CD4-positive, alpha-beta T cell treated with Interleukin-4 for 4 hours (primary cell): ENCODE measurements at regions not wholly inside any gene's neighbourhood (a gene's known extent, or its start where the extent isn't known, plus 50 kb on each side); places are given as distances from the start of the nearest gene placed in this dataset.

Experiments used
- DNase-seq: peaks from one replicate; pipeline ENCODE4 v3.0.0-alpha.2; 2020

DNA sequence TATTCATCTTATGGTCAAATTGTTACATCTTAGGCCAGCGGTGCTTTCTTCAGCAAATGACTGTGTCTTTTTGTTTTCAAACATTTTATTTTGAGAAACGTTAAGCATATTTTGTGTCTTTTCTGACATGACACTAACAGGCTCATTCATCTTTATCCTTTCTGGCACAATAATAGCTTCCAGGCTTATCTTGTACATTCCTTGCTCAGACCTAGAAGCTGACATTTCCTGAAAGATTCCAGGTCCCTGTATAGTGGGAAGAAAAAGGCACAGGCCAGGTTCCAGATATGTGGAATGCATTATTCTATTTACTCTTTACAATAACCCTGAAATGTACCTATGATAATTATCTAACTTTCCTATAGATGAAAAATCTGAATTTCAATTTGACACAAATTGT lies 379.1 kb upstream of the B3GAT1 start:
- DNase-seq: no peak

DNA sequence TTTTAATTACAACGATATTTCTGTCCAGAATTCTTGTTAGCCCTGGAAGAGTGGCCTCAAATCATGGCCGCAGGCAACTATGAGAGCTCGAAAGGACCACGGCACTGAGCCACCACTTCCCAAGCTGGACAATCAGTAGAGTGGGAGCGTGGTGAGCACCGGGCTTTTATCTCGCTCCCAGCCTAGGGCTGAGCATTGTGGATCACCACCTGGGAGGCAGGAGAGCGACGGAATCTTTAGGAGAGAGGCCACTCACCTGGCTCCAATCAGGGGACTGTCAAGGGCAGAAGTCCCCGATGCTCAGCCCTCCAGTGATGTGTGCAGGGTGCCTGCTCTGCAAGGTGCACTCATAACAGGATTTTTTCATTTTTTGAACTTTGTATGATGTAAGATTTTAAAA lies 377.1 kb upstream of the B3GAT1 start:
- DNase-seq: no peak

DNA sequence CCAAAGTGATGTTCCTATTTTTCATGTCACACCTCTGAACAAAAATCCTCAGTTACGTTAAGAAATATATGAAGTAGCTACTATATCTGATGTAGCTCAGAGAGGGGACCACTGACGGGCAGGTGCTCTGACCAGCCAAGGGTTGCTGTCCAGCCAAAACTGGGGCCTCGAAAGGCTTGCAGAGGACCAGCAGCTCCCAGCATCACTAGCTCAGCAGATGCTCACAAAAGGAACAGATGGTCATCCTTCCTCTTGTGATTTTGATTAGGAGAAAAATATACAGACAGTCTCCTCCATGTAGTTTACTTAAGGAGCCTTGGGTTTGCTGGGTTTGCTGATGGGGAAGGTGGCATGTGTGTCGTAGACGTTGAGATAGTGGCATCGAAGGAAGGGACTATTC lies 374.6 kb upstream of the B3GAT1 start:
- no peak for DNase-seq

DNA sequence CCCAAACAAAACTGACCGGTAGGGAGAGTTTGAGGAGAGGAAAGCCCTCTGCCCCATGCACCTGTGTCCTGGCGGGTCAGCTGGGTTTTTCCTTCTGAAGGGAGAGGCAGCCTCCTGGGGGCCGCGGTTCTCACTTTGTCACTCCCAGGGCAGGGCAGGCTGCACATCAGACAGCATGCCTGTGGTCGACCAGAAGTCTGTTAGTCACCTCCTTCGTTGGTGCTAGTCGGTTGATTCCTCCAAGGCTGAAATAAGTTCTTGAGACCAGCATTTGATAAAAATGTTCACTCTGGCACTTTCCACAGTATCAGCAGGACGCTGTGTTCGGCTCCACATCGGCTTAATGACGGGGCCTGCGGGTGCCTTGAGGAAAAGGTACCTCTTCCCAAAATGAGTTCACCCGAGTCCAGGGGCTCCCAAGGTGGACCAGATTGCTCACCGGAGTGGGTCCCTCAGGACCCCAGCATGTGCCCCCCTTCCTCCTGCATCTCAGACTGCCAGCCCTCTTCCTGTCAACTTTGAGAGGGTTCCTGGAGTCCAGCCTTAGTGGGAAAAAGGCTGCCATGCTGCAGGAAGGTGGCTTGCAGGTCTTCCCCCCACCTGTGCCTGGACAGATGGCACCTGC lies 373.7 kb upstream of the B3GAT1 start:
- DNase-seq: no peak

DNA sequence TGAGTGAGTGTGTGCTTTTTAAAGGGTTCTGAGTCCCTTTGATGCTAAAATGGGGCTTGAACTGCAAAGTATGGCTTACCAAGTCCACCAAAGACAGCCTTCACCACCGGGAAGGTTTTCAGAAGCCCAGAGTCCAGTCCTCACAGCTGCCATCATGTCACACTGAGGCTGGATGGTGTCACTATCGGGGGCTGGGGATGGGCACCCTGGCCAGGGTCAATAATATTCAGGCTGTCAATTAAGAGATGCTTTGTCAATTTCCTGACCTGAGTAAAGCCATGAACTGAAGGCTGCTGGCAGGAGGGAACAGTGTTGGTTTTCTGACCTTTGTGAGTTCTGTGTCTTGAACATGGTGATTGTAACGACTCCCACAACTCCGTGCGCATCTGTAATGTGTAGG lies 373.0 kb upstream of the B3GAT1 start:
- DNase-seq: no peak

DNA sequence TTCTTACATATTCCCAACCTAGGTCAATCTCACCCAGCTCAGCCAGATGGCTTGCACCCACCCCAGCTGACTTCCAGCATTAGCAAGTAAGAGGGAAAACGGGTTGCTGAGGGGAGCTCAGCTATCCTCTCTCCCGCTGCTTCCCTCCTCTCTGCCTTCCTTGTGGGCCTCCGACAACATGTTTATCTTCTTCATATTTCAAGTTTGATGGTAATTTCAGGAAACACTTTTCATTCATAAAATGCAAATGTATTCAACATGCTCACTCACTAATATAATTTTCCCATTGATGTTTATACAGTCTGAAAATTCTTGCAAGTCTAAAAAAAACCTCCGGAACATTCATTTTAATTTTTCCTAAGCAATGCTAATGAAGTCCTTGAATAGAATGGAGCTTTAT lies 372.5 kb upstream of the B3GAT1 start:
- DNase-seq: no peak

DNA sequence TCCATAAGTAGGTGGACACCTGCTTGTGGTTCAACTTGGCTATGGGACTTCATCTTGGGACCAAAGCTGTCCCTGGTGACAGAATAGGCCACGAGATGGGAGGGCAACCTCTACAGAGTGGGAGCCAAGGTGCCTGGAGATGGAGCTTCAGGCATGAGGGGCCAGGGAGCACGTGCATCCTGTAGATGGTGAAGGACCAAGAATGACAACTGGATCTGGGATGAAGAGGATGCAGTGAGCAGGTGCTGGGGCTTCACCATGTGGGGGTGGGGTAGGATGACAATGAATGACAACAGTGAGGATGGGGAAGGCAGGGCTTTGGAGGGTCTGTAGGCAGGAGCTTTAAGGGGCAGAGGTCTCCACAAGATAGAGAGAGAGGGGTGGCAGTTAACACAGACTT lies 372.0 kb upstream of the B3GAT1 start:
- DNase-seq: no peak

DNA sequence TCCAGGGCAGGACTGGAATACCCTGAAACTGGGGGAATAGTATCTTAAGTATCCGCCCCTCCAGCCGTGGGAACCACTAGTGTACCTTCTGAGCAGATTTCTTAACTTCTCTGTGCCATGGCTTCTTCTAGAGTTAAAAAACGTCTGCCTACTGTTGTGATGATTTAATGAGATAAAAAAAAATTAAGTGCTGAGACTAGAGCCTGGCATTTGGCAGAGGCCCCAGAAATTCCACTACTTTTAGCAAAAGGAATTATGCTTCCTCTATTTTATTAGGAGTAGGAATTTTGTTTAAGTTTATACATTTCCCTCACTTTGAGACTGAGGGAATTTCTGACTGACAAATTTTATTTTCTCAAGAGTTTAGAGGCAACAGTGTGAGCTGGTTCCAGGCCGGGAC lies 371.2 kb upstream of the B3GAT1 start:
- no peak for DNase-seq

DNA sequence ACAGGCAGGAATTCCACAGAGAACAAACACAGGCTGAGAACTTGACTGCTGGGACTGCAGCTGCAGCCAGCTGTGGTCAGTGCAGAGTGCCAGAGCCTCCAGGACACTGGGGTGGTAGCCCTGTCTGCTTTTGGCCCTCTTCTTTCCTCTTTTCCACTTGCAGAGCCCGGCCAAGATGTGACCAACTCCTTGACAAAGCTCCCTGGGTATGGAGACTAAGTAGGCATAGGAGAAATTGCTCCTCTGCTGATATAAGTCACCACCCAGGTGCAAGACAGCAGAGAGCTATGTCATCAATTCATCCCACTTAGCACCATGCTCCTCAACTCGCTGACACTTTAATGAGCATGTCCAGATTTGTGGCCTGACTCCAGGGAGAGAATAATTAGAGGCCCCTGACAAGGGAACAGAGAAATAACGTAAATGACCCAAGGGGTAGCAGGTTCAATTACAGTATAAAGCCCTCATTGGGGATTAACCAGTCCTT lies 369.4 kb upstream of the B3GAT1 start:
- DNase-seq: no peak

DNA sequence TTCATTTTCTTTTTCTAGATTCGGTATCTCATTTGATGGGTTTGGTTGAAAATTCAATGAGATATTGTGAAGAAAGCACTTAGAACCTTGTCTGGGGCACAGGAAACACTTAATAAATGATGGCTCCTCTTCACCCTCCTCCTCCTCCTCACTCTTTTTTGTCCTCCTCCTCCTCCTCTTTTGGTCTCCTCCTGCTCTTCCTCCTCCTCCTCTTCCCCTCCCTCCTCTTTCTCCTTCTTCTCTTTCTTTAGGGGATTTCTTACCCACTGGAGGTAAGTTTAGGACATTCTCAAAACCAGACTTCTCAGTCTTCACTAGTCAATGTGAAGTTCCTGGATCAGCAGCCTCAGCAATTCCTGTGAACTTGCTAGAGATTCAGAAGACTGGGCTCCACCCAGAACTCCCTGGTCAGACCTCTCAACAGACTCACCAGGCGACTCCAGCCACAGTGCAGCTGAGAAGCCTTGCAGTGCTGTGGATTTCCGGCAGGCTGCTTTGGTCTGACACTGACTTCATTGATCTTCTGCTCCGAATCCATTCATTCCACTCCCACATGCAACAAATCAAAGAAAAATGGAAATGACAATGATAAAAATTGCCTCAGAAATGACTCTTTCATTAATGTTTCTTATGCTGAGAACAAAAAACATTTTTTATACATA lies 368.6 kb upstream of the B3GAT1 start:
- no peak for DNase-seq

DNA sequence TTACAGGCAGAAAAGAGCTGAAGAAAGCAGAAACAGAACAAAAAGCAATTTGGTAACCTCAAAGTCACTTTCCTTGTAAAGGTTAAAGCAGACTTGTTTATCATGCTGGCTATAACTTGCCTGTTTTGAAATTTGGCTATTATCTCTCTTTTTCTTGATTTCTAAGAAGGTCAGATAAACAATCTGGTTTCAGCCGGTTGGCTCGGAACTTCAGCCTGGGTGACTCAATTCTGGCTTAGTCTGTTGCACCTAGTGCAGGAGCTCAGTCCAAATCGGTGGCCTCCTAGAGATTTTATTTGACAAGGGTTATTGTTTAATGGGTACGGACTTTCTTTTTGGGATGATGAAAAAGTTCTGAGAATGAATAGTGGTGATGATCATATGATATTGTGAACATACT lies 367.1 kb upstream of the B3GAT1 start:
- DNase-seq: no peak

DNA sequence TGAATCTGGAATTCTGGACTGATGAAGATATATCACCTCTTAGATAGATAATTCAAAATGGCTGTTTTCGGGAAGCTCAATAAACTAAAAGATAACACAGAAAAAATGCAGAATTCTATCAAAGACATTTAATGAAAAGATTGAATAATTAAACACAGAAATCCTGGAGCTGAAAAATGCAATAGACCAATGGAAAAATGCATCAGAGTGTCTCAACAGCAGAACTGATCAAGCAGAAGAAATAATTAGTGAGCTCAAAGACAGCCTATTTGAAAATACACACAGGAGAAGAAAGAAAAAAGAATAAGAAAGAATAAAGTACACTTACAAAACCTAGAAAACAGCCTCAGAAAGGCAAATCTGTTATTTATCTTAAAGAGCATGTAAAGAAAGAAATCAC lies 356.4 kb upstream of the B3GAT1 start:
- DNase-seq: no peak

DNA sequence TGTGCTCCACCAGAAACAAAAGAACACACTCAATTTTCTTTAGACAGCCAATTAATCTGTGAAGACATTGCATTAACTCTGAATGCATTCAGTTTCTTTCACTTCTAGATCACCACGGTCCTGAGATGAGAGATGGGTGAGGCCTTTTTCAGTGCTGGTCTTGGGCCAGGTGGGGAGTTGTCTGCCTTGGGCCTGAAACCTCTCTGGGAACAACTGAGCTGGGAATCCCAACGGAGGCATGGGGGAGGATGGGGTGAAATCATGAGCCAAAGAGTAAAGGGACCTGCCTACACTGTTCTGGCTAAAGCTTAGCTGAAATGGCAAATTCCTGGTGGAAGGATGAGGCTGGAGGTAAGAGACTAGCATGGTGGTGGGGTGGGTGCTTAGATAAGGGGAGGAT lies 353.5 kb upstream of the B3GAT1 start:
- no peak for DNase-seq

DNA sequence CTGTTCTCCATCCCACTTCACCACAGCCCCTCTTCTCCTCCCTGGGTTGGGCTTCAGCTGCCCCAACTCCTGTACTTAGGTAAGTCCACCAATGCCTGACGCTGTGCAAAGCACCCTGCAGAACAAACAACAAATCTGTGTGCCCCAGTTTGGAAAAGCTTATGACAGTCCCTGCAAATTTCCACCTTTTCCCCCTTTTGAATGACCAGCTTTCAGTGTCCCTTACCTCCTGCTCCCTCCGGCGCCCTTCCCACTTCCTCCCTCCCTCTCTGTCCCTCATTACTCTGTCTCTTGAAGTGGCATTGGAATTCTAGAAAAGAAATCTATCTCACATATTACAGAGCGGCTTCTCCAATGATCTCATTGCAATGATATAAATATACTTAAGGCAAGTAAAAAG lies 352.9 kb upstream of the B3GAT1 start:
- no peak for DNase-seq

DNA sequence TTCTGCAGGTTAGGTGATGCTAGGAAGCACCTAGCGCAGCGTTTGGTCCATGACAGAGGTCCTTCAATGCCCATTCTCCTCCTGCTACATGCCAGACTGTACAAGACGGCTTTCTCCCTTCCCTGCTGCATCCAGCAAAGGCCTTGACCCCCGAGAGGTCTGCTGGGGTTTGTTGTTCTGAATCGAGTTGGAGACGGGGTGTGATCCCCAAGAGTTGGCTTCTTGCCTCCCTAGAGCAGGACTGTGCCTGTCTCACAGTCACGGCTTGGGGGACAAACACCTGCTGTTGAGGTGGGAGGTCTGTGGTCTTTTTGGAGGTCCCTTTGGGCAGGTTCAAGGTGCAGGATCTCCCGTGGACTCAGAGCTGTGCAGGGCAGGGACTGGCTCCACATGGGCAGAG lies 352.3 kb upstream of the B3GAT1 start:
- DNase-seq: no peak

DNA sequence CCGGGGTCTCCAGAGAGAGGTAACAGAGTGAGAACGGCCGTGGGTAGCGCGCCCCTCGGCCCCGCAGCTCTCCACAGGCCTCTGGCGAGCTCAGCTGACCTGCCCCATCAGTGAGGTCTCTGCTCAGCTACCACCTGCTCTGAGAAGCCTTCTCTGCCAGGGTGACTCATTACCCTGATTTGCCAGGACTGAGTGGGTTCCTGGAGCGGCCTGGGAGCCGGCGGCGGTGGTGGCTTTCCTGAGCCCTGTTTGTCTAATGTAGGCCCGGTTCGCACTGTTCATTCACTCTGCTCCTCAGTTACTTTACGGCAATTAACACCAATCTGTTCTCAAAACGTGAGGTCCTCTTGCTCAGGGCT lies 351.0 kb upstream of the B3GAT1 start:
- no peak for DNase-seq

DNA sequence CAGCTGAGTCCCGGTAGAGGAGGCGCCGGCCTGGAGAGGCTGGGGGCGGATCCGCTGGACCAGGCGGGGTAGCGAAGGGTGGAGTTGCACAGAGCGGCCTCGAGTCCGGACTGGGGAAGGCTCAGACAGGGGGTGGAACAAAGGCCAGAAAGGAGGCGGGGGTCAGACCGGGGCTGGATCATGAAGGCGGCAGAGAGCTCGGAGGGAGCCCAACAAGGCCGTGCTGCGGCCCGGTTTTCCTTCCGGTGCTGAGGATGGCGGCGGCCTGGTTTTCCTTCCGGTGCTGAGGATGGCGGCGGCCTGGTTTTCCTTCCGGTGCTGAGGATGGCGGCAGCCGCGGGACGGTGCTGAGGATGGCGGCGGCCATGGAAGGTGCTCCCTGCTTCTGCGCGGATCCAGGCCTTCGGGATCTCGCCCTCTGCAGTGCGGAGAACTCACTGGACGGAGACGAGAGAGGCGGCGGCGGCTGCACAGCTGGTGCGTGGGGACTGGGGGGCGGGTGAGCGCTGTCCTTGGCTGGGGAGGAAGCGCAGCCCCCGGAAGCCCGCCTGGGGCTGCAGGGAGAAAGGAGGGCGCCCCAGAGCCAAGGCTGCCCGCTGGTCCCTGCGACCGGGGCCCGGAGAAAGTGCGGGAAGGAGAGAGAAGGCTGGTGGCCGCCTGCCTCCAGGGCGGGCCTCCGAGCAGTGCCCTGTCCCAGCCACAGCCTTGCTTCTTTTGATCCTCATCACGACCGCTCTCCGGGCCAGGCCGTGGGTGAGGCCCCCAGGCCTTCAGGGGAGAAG lies 350.4 kb upstream of the B3GAT1 start:
- no peak for DNase-seq

DNA sequence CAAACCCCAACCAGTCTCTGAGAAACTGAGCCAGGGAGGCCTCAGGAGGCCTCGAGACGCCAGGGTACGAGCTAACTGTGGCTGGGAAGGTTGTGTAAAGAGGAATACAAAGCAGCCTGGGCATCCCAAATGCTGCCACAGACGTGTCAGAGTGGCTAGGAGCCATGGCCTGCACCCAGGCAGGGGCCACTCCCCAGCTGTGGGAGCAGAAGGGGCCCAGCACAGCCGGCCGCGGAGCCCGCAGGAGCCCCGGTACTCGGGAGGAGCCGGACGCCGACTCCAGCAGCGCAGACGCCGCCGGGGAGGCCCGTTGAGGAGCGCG lies 349.8 kb upstream of the B3GAT1 start:
- DNase-seq: no peak

DNA sequence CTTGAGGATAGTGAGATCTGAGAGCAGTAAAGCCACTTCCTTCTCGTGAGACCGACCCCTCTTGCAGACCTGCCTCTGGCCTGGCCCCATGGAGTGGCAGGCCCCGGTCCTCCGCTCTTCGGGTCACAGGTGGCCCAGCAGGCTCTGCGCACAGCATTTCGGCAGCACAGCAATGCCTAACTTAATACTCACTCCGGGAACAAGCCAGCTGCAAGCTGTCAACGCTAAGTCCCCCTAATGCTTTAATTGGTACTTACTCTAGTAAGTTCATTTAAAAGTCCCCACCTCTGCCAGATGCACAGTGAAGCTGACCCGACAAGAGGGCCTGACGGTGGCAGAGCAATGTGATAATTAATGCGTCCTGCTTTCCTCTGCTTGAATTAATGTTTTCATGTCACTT lies 349.3 kb upstream of the B3GAT1 start:
- DNase-seq: no peak

DNA sequence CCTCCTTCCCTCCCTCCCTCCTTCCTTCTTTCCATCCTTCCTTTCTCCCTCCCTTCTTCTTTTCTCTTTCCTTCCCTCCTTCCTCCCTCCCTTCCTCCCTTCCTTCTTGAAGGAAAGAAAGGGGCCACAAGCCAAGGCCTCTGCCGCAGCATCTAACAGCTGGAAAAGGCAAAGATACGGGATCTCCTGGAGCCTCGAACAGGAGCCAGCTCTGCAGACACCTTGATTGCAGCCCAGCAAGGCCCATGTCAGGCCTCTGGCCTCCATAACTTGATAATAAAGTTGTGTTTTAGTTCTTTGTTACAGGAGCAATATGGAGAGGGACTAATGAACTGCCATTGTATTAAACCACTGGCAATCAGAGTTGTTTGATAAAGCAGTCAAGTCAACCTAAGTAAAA lies 348.9 kb upstream of the B3GAT1 start:
- DNase-seq: no peak

DNA sequence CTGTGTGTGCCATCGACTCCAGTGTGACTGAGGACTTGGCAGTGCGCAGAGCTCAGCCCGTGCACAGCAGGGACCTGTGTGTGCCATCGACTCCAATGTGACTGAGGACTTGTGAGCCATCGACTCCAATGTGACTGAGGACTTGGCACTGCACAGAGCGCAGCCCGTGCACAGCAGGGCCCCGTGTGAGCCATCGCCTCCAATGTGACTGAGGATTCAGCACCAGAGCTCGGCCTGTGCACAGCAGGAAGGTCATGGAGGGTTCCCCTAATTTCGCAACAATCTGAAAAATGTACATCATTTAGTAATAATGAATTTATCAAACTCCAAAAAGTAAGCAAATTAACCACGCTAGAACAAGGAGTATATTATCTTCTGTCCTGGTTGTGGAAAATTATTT lies 348.3 kb upstream of the B3GAT1 start:
- DNase-seq: no peak

DNA sequence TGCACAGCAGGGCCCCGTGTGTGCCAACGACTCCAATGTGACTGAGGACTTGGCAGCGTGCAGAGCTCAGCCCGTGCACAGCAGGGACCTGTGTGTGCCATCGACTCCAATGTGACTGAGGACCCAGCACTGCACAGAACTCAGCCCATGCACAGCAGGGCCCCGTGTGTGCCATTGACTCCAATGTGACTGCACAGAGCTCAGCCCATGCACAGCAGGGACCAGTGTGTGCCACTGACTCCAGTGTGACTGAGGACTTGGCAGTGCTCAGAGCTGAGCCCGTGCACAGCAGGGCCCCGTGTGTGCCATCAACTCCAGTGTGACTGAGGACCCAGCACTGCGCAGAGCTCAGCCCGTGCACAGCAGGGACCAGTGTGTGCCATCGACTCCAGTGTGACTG lies 347.8 kb upstream of the B3GAT1 start:
- no peak for DNase-seq

DNA sequence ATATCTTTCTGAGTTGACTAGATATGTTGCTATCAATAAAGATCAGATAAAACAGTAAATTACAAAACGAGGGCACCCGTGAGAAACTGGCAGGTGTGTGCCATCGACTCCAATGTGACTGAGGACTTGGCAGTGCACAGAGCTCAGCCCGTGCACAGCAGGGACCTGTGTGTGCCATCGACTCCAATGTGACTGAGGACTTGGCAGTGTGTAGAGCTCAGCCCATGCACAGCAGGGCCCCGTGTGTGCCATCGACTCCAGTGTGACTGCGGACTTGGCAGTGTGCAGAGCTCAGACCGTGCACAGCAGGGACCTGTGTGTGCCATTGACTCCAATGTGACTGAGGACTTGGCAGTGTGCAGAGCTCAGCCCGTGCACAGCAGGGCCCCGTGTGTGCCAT lies 347.2 kb upstream of the B3GAT1 start:
- DNase-seq: no peak

DNA sequence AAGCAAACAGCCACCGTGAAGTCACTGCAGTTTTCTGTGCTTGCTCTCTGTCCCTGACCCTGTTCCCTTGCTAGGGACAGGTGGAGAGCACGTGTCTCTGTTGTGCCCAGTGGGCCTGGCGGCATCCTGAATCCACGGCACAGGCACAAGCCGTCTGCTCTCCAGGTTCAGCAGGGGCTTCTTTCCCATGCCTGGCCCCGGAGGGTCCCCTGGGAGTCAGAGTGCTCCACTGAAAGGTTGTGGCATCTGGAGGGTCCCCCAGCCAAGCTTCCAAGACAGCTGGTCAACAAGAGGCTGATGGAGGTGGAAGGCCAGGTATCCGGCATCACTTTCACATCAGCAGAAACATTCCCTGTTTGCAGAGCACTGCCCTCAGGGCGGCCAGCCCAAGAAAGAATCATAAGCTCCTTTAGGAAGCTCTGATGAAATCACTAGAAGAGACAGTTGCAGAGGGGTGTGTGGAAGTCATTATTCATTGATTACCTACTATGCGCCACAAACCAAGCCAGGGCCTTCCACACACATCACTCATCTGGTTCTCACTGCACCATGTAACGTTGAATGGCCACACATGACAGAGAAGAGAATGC lies 346.4 kb upstream of the B3GAT1 start:
- DNase-seq: no peak
